ENCODE measurements at regions not wholly inside any gene's neighbourhood (a gene's known extent, or its start where the extent isn't known, plus 50 kb on each side); places are given as distances from the start of the nearest gene placed in this dataset.

GRCh38 chr5:111857623-111858022 lies 100.6 kb upstream of the NREP start:
- Histone ChIP-seq H3K4me3 (ENCODE audit: insufficient read depth, low read depth, low read length) (no peak overlapping the region), H3K9ac (ENCODE audit: low read depth, low read length) (no peak overlapping the region), H2AFZ (replicated peaks; ENCODE audit: low read length, poor library complexity) (no peak overlapping the region), H3K9me3 (ENCODE audit: control insufficient read depth, insufficient read depth, low read length) (no peaks in the 10 kb centered on the region), H3K4ac (ENCODE audit: low read depth, low read length) (no peak overlapping the region), H2AK5ac (ENCODE audit: low read depth, low read length) (no peak overlapping the region), H3K4me1 (ENCODE audit: control insufficient read depth, insufficient read depth, low read length) (peaks cover 9% of the 10 kb centered on the region), H4K20me1 (ENCODE audit: insufficient read depth, low read length) (no peaks in the 10 kb centered on the region), H2BK20ac (ENCODE audit: low read depth, low read length) (no peak overlapping the region), H3K23ac (ENCODE audit: low read depth, low read length) (no peak overlapping the region), H2BK5ac (ENCODE audit: low read depth, low read length, poor library complexity, severe bottlenecking) (no peak overlapping the region), H2AK9ac (replicated peaks; ENCODE audit: low read depth, low read length, poor library complexity) (no peak overlapping the region), H4K91ac (ENCODE audit: insufficient read depth, low read depth, low read length) (no peak overlapping the region), H3K14ac (replicated peaks; ENCODE audit: low read depth, low read length) (no peak overlapping the region), H3K79me1 (ENCODE audit: low read depth in 1 of 2, low read length in 2 of 2) (no peaks in the 10 kb centered on the region), H4K8ac (ENCODE audit: low read depth in 2 of 2, low read length in 2 of 2) (no peak overlapping the region), H3K18ac (ENCODE audit: low read depth, low read length) (no peak overlapping the region), H3K56ac (ENCODE audit: extremely low read depth, insufficient read depth, low read length) (no peak overlapping the region), H3K9me1 (ENCODE audit: insufficient read depth, low read length) (peaks cover 3% of the 10 kb centered on the region; the same call in 1 of the 2 replicates), H3K36me3 (ENCODE audit: control insufficient read depth, insufficient read depth, low read length) (no peaks in the 10 kb centered on the region), H2BK120ac (ENCODE audit: low read depth, low read length) (no peak overlapping the region), H4K5ac (ENCODE audit: low read depth, low read length) (no peak overlapping the region), H2BK15ac (ENCODE audit: low read depth, low read length) (no peak overlapping the region), H3K27ac (ENCODE audit: insufficient read depth, low read length) (no peak overlapping the region), H3K4me2 (ENCODE audit: low read depth, low read length) (no peak overlapping the region), H3K27me3 (ENCODE audit: control insufficient read depth, insufficient read depth, low read length) (no peaks in the 10 kb centered on the region)
- dilution Hi-C loops (cut with HindIII; ENCODE audit: low sequenced_read_pairs, unreplicated experiment) (no loop called here), intact Hi-C loops (cut with micrococcal nuclease) (loop anchor here (5.0 to 10.0 kb wide), 2 partner anchors 290 to 303 kb away; no protein-coding TSS in a partner anchor), in situ Hi-C loops (cut with MboI; ENCODE audit: low sequenced_read_pairs) (no loop called here)
- DNase-seq (peak; percentile 11), ATAC-seq (ENCODE audit: low read depth) (no peak; the same call in 1 of the 2 replicates)
- ChIA-PET POLR2A (ENCODE audit: unreplicated experiment) (no interaction called here), CTCF (interaction anchor here (0.6 to 0.8 kb wide), 3 partner anchors 10 to 174 kb away, joined by 3 to 5 read pairs (median 4); no protein-coding TSS in a partner anchor)
- BruUV-seq (replicated peaks), result no TSS peak
- TF ChIP-seq RFX5 (IDR thresholded peaks at IDR 0.05; ENCODE audit: low read depth, low read length) (no peak), POLR2A (IDR thresholded peaks at IDR 0.05; ENCODE audit: low read depth, low read length) (no peak), RAD21 (IDR thresholded peaks at IDR 0.05; ENCODE audit: low read length) (no peak)
